LoVo (cell line): ENCODE measurements at regions not wholly inside any gene's neighbourhood (a gene's known extent, or its start where the extent isn't known, plus 50 kb on each side); places are given as distances from the start of the nearest gene placed in this dataset.

Experiments used
- DNase-seq: peaks from one replicate; pipeline ENCODE4 v3.0.0-alpha.2; 2016; ENCODE audit warnings: low spot score

DNA sequence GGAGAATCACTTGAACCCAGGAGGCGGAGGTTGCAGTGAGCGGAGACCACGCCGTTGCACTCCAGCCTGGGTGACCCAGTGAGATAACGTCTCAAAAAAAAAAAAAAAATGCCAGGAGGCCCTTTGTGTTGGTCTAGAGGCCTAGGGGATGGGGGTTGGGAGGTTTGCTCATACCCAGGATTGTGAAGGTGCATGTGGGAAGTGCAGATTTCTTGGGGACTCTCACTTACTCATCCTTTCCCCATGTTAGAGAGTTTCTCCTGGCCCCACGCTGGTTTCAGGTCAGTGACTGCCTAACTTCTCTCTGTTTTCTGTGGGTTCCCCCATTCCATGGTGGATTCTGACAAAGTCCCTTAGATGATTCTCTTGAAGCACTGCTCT is 471.5 kb upstream of the CNTNAP2 start:
- no peak for DNase-seq

DNA sequence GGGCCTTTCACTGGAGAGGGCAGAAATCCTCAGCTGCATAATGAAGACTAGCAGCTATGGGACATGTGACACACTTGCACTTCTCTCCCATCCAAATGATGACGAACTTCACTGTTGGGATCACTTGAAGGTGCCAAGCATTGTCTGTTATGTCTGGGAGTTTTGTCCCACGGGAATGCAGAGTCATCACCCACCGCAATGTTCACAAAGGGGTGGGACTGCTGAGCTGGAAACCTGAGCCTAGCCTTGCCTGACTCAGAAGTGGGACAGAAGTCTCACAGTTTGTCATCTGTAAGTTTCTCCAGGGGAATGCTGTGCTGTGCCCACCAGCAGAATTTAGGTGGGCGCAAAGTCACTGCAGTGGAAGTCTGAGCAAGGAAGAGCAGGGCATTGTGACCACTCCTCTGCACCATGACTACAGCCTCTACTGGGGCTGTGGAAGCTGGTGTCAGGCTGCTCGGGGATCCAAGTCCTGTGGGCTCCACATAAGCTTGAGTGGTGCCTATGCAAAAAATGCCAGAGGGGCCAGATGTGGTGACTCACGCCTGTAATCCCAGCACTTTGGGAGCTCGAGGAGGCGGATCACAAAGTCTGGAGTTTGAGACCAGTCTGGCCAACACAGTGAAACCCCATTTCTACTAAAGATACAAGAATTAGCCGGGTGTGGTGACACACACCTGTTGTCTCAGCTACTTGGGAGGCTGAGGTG is 472.0 kb upstream of the CNTNAP2 start:
- DNase-seq = no peak

- no peak for DNase-seq
These were observed 472.6 kb upstream of the CNTNAP2 start for GRCh38 chr7:145643981-145644380.

- DNase-seq = no peak
These were observed 483.1 kb upstream of the CNTNAP2 start for GRCh38 chr7:145633513-145633912.

GRCh38 chr7:145624618-145625017 is 492.0 kb upstream of the CNTNAP2 start:
- DNase-seq = no peak

GRCh38 chr7:145605963-145606362 is 510.6 kb upstream of the CNTNAP2 start:
- no peak for DNase-seq

DNA sequence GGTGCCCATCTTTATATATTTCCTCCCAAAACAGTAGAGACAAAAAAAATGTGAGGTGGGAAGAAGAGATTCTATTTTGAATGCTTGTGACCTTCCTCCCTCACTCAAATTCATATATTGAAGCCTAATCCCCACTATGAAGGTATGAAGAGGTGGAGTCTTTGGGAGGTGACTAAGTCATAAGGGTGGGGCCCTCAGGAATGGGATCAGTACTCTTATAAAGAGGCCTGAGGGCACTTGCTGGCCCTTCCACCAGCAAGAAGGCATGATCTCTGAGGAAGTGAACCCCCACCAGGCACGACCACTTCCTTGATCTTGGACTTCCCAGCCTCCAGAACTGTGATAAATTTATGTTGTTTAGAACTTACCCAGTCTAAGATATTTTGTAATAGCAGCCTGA is 517.2 kb upstream of the CNTNAP2 start:
- DNase-seq = no peak

- no peak for DNase-seq
These were observed 532.2 kb upstream of the CNTNAP2 start for GRCh38 chr7:145584401-145584800.

DNA sequence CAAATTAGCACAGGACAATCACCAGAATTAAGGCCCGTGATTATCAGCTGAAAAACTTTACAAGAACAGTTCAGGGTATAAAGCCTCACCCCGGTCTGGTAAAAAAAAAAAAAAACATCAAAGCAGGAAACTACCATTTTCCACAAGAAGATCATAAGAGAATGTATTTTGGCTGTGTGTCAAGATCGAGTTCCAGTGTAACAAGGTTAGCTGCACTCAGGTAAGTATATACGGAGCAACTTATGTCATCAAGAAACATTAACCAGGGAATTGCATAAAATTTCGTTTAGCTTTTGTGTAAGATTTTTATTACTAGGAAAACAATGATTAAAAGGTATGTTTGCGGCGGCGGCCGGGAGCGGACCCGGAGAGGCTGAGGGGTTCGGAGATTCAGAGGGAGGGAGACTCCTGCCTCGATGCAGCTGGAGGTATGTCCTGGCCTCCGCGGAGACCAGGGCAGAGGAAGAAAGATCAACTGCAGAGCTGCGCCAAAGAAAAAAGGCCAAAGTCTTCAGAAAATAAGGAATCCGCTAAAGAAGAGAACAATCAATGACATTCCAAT is 533.8 kb upstream of the CNTNAP2 start:
- DNase-seq = no peak

- no peak for DNase-seq
These were observed 558.8 kb upstream of the CNTNAP2 start for GRCh38 chr7:145557805-145558204.

- DNase-seq = no peak
These were observed 573.4 kb upstream of the CNTNAP2 start for GRCh38 chr7:145543242-145543641.

DNA sequence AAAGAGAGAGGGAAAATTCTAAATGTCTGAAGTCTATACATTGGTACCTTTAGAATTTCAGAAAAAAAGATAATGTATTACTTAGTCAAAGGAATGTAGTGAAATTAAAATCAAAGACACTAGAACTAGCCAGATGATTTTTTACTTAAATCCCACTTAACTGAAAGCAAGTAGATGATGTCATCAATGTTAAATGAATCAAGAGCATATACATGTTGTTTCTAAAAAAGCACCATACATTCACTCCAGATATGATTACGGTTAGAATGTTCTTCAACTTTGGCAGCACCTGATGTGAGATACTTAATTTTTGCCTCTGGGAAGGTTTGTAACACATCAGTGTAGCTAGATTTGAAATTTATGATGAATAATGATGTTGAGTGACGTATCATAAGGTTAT is 576.7 kb upstream of the CNTNAP2 start:
- DNase-seq = no peak

DNA sequence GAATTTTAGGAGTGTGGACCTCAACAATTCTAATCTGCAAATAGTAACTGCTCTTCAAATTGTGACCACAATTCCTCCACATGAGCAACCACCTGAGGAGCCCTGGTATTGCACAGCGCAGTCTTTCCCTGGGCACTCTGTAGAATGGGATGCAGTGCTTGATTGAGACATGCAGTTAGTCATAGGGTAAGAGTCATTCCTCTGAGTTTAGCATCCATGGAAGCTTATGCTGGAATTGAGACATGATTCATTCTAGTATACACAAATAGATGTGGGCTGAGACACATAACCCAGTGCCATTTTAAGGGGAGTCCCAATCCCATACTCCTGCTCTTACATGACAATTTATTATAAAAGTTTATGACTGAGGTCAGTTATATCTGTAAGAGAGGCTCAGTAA is 582.3 kb upstream of the CNTNAP2 start:
- no peak for DNase-seq

DNA sequence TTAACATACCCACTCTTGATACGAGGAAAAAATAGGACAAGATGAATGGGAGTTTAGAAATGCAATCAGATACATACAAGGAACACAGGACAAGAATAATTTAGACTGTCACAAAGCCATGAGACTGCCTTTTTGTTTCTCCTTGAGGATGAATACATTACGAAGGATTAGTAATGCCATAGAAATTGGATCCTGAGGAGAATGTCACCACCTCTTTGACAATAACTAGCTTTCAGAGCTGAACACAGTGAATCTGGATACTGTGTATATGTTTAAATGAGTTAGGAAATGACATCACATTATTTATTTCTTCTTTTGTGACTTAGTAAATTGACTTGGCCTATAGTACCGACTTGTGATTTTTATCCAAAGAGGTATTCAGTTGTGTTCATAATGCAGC is 596.3 kb upstream of the CNTNAP2 start:
- no peak for DNase-seq

DNA sequence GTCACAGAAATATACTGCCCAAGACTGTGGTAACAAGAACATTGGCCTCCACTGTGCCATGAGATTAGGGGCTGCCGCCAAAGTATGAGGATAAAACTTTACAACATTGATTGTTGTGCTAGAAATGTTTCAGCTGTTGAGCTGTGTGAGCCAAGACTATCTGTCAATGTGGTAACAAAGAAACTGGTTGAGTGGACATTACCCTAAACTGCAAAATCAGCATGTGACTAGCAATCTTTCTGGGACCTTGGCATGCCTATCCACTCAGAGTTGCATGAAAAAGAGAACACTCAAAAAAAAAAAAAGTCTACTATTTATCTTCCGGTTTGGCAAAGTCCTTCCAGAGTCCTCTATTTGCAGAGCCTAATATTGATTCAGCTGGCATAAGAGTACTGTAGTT is 605.6 kb upstream of the CNTNAP2 start:
- DNase-seq = no peak

DNA sequence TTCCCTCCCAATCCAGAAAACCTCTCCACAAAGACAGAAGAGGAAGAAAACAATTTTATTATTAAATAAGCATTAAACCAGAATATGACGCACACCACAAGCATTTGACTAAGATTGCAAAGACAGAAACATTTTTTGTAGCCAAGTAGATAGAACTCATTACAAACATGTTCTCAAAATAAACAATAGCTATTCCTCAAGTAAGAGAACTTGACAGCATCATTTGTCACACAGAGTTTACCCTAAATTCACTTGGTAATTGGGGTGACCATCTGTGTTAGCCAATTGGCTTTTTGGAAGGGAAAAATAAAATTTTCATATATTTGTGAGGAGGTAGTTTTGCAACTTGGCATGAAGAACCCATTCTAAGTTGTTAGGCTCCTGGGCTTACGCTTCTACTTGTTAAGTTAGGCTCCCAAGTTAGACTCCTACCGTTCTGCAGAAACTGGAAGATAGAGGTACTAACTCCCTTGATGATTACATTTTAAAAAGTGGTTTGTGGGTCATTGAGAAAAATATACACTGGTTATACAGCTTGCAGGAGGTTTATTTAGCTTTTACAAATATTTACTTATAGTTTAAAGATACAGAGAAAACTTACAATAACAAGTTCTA is 618.6 kb upstream of the CNTNAP2 start:
- no peak for DNase-seq

DNA sequence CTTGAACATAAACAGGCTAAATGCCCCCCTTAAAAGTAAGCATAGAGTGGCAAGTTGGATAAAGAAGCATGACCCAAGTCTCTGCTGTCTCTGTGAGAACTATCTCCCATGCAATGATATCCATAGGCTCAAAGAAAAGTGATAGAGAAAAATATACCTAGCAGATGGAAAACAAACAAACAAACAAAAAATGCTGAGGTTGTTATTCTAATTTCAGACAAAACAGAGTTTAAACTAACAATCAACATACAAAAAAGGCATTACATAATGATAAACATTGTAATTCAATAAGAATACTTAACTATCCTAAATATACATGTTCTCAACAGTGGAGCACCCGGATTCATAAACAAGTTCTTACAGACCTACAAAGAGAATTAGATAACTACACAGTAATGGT is 626.2 kb upstream of the CNTNAP2 start:
- DNase-seq = no peak

DNA sequence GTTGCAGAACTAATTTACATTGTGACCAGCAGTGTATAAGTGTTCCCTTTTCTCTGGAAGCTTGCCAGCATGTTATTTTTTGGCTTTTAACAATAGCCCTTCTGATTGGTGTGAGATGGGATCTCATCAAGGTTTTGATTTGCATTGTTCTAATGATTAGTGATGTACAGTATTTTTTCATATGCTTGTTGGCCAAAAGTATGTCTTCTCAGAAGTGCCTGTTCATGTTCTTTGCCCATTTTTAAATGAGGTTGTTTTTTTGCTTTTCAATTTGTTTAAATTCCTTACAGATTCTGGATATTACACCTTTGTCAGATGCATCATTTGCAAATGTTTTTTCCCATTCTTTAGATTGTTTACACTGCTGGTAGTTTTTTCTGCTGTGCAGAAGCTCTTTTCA is 627.0 kb upstream of the CNTNAP2 start:
- no peak for DNase-seq

GRCh38 chr7:145488816-145489215 is 627.8 kb upstream of the CNTNAP2 start:
- no peak for DNase-seq

DNA sequence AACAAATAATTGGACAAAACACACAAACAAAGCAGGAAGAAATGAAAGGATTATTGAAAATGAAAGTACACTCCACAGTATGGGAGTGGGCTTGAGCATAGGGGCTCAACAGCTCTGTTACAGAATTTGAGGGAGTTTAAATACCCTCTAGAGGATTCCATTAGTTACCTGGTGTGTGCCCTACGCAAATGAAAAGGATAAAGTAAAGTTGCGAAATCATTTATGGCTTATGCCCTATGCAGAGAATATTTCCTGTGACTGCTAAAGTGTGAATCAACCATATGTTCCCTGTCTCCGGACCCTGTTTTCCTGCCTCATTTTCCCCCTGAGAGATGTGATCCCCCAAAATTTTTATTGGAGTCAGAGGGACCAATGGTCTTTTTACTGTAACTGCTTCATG is 634.6 kb upstream of the CNTNAP2 start:
- no peak for DNase-seq

GRCh38 chr7:145478541-145478940 is 638.1 kb upstream of the CNTNAP2 start:
- no peak for DNase-seq

DNA sequence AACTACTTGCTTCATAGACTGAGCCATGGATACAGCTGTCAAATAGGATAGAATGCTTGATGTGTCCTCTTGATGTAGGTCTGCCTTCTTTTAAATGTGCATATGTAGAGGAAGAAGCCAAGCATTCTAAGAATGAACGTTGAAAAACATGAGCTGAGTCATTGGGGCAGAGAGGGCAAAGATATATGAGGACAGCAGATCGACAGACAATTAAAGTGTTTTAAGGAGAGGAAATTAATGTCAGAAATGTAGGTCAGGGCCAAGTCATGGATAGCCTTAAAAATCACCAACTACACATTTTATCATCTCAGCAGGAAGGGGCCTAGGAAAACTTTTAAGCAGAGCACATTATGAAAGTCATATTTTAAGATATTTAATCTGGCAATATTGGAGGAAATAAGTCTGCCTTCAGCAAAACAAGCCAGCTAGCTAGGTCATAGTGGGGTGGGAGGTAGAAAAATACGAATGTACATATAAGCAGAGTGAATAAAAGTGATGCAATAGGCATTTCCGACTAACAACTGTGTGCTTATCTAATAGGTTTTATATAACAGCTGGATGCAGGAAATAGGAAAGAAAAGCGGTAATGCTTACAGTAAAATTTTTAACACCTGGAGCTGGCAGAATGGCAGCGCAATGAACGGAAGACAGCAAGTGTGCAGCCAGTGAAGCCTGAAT is 638.3 kb upstream of the TPK1 start:
- DNase-seq = no peak

GRCh38 chr7:145471883-145472282 is 636.0 kb upstream of the TPK1 start:
- no peak for DNase-seq
